ENCODE measurements at regions not wholly inside any gene's neighbourhood (a gene's known extent, or its start where the extent isn't known, plus 50 kb on each side); places are given as distances from the start of the nearest gene placed in this dataset.

DNA sequence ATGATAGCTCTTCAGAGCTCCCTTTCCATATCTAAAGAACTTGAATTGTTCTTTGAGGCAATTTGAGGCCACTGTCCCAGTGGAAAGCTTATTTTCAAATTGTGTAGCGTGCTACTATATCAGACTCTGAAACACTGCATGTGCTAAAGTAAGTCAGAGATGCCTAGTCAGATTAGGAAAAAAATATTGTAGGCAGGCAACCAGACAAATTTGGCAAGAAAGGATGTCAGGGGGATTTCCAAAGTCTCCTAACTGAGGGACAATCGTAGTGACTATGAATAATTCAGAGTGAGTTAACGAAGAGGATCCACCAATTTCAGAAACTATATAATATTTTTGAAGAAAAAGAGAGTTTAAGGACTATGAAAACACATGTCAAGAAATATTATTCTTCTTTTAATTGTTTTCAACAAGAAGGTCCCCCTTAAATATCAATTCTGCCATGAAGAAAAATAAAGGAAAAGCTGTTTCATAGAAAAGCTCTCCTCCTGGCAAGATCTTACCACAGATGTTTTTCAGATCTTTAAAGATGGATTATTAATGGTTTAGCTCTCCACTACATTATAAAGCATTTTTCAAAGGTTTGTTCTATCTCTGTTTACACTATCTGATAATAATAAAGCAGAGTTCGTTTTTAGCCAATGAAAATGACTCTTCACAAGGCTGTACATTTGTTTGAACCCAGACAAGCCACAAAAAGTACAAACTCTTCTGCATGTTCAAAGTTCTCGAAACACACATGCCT is 273.5 kb upstream of the PTGER4 start:
- TF ChIP-seq, protein P1, sequence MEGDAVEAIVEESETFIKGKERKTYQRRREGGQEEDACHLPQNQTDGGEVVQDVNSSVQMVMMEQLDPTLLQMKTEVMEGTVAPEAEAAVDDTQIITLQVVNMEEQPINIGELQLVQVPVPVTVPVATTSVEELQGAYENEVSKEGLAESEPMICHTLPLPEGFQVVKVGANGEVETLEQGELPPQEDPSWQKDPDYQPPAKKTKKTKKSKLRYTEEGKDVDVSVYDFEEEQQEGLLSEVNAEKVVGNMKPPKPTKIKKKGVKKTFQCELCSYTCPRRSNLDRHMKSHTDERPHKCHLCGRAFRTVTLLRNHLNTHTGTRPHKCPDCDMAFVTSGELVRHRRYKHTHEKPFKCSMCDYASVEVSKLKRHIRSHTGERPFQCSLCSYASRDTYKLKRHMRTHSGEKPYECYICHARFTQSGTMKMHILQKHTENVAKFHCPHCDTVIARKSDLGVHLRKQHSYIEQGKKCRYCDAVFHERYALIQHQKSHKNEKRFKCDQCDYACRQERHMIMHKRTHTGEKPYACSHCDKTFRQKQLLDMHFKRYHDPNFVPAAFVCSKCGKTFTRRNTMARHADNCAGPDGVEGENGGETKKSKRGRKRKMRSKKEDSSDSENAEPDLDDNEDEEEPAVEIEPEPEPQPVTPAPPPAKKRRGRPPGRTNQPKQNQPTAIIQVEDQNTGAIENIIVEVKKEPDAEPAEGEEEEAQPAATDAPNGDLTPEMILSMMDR (IDR thresholded peaks at IDR 0.05; ENCODE audit: low read length), result no peak
- no peak for TF ChIP-seq EZH2 (optimal IDR thresholded peaks at IDR 0.05; ENCODE audit: low read depth, low read length)
- TF ChIP-seq EZH2phosphoT487 (IDR thresholded peaks at IDR 0.05; ENCODE audit: low read length), result no peak

Data from MM.1S (cell line).